COLO829 (cell line): ENCODE measurements at regions not wholly inside any gene's neighbourhood (a gene's known extent, or its start where the extent isn't known, plus 50 kb on each side); places are given as distances from the start of the nearest gene placed in this dataset.
"Not testable (repeated sequence)": the region's sequence is repeated elsewhere in the genome, so short reads cannot be mapped to it uniquely, and the experiment has no call there.

Source experiments
- DNase-seq: peaks from one replicate; pipeline ENCODE4 v3.0.0; 2012; ENCODE audit warnings: low spot score

- DNase-seq = no peak
Observed at GRCh38 chr3:29143151-29143550, 137.7 kb upstream of the RBMS3 start.

DNA sequence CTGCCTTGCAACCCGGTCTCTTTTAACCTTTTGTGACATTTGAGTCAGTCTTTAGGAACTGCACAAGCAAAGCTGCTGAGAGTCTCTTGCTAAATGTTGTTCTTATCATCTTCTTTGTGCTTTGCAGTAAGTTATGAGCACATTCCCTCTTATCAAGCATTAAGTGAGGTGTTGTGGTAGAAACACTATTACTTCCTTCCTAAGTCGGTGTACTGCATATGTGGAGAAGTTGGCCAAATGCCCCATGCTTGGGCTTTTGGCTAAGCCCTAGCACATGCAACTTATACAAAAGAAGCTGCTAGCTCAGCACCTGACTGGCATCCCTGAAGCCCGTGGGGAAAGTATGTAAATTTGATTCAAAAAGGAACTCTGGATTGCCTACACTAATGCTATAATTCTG, 136.5 kb upstream of the RBMS3 start:
- DNase-seq = no peak

- peak; percentile 35 for DNase-seq
Observed at GRCh38 chr3:29144807-29145206, 136.1 kb upstream of the RBMS3 start.

- DNase-seq = no peak
Observed at GRCh38 chr3:29145360-29145759, 135.5 kb upstream of the RBMS3 start.

DNA sequence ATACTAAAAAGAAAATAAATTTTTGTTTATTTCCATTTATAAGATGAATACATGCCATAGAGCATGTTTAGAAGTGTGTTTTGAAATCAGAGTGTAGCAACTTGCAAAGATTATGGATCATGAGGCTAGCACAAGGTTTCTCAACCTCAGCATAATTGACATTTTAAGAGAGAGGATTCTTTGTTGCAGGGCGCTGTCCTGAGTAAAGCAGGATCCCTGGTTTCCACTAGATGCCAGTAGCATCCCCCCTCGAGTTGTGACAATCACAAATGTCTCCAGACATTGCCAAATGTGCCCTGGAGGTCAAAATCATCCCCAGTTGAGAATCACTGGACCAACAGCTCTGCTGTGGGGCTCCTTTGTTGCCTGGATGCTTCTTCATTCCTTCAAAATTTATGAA, 128.5 kb upstream of the RBMS3 start:
- peak; percentile 42 for DNase-seq

GRCh38 chr3:29153811-29154210, 127.1 kb upstream of the RBMS3 start:
- DNase-seq = no peak

DNA sequence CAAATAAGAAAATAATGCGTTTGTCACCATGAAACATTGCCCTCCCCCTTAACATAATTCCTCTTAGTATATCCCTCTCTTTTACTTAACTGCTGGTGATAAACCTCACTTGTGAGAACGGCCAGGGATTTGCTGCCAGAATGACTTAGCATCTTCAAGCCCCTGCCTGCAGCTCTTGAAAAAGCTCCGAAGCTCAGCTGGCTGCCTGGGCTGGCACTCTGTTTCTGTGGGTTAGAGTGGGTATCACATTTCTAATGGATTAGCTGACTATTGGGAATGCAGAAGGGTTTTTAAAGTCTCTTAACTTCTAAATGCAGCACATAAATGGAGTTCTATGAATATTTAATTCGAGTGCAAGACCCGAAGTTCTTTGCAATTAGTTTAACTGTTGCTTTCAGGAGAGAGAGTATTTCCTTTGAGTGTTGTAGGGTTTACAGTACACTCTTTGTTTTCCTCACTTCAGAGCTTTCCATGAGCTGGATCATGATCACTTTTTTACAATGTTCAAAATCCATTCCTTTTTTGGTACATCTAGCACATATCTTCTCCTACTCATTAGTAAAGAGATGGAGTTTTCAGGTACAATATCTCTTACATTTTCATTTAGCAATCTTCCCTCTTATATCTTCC, 124.7 kb upstream of the RBMS3 start:
- DNase-seq = peak; percentile 53

- no peak for DNase-seq
Observed at GRCh38 chr3:29164825-29165224, 116.0 kb upstream of the RBMS3 start.

- no peak for DNase-seq
Observed at GRCh38 chr3:29167180-29167579, 113.7 kb upstream of the RBMS3 start.

GRCh38 chr3:29168081-29168480, 112.8 kb upstream of the RBMS3 start:
- DNase-seq = no peak

GRCh38 chr3:29168696-29169095, 112.2 kb upstream of the RBMS3 start:
- no peak for DNase-seq

- no peak for DNase-seq
Observed at GRCh38 chr3:29169451-29169850, 111.4 kb upstream of the RBMS3 start.

- peak; percentile 82 for DNase-seq
Observed at GRCh38 chr3:29171043-29171990, 109.6 kb upstream of the RBMS3 start.

DNA sequence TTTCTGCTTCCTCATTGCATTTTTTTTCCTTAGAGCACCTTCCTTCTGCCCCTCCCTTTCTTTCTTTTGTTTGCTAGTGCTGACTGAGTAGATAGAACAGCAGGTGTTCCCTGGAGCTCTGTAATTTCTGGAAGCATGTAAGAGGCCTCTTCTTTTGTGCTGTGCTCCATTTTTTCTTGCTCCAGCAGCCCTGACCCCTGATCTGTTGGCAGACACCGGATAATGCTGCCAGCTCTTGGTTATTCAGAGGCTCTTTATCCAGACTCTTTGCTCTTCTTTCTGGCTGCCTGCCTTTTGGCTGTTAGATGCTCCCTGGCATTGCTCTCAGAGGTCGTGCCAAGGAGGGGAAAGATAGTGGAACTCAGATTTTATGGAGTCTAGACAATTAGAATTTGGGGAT, 104.4 kb upstream of the RBMS3 start:
- no peak for DNase-seq

GRCh38 chr3:29178809-29179793, 101.8 kb upstream of the RBMS3 start:
- no peak for DNase-seq

DNA sequence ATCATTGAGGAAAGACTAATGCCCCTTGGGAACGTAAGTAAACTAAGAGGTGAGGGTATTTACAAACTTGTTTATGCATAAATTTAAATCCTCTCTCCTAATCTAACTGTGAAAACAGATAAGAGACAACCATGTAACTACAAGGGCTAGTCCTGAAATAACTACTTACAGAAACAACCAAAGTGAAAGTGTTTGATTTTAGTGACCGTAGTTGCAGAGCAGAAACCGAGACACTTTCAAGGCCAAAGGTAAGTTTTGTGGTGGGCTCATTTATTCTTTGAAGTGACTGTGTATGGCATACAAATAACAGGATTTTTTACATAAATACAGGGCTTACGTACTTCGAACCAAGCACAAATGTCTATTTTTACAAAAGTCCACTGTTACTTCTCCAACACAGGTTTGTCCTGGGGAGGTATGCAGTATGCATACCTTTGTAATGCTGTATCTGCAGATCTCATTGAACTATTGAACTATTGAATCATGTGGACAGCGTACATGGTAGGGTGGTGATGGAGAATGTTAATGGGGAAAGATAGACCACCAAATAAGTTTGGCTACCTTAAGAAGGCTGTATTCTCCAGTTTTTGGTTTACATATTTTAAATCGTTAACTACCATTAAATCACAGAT, 99.6 kb upstream of the RBMS3 start:
- DNase-seq = no peak

DNA sequence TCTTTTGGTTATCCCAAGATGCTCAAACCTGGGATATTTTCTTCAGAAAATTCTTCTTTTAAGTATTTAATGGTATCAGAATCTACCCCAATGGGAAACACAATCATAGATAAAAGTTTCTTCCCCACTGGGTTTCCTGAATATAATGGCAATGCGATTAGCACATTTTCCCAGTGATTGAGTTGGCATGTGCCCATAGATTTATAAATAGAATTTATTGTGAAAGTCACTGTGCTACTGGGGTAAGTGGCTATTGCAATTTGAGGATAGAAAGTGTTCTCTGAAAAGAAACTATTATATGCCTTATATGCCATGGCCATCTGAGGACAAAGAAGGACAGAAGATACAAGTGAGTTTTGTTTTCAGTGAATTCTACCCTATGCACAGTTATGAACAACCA, 99.0 kb upstream of the RBMS3 start:
- DNase-seq = peak; percentile 46

DNA sequence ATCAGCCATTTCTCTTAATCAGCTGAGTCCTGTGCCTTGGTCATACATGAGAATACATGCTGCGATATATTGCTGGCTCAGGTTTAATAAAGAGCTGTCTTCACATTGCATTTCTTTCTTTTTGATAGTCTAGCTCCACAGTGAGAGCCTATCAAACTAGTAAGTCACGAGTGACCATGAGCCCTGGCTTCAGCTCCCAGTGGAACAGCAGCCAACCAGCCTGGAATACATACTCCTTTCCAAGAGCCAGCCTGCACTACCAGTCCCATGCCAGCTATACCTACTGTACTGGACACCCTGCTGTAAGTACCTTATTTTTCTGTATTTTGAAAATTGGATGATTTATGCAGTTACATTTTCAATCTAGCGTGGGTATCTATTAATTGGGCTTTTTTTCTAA, 98.0 kb upstream of the RBMS3 start:
- DNase-seq = not testable (repeated sequence)

GRCh38 chr3:29183346-29184087, 97.4 kb upstream of the RBMS3 start:
- peak; percentile 82 for DNase-seq

DNA sequence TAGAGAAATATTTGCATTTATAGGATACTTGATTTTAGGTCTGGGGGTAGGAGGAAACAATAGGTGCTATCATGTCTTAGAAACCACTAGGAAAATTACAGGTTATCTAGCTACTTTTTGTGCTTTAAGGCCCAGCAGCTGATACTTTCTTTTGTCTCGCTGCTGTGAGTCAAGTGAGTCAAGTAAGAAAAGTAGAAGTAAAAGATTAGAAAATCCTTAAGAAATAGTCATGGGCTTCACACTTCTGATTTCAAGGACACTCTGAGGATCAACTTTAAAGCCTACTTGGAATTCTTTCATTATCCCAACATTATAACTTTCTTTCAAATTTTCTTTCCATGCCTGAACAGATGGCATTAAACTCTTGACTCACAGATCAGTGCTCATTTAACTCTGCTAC, 95.2 kb upstream of the RBMS3 start:
- no peak for DNase-seq

DNA sequence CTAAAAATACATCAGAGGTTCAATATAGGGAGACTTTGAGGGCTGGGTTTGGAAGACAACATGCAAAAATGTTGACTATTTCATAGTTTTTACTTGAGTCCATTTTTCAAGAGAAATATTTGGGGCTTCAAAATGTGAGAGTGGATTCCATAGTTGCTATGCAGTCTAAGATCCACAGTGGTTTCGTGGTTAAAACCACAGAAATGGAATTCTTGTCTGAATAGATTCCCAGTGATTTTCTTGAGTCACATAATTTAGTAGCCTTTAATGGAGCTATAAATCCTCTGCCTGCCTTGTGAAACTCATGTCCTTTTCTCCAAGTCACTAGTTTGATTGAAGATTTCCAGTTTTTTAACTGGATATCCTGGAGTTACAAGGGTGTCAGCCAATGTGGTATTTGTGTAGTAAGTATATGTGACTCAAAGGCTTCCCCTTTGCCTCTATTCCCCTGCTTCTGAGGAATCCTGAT, 94.7 kb upstream of the RBMS3 start:
- DNase-seq = peak; percentile 70
